ENCODE measurements at regions not wholly inside any gene's neighbourhood (a gene's known extent, or its start where the extent isn't known, plus 50 kb on each side); places are given as distances from the start of the nearest gene placed in this dataset.

- peak in 1 of 51 donors; percentile 58 for DNase-seq
Measured at GRCh38 chr5:124922255-124922975, 176.0 kb upstream of the ZNF608 start.

DNA sequence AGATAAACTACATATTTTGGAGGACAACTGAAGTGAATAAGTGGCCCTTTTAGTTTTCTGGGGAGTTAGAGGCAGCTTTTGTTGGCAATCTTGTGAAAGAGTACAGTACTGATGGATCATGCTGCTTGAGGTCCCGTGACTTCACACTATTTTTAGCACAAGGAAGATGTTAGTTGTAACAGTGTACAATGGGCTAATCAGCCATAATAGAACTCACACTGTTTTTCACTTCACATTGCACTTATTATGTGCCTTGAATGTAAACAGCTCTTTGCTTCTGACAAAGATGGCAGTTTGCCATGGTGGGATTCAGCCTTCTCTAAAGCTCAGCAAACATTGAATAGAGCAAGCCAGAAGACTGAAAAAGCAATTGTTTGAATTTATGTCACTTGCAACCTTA lies 176.7 kb upstream of the ZNF608 start:
- peak in 29 of 51 donors; percentile 8 to 92 (median 42) for DNase-seq

GRCh38 chr5:124924729-124925128 lies 178.3 kb upstream of the ZNF608 start:
- no peak for DNase-seq

GRCh38 chr5:124927735-124928134 lies 181.3 kb upstream of the ZNF608 start:
- DNase-seq = no peak

- peak in 1 of 51 donors; percentile 10 for DNase-seq
Measured at GRCh38 chr5:124929000-124929399, 182.6 kb upstream of the ZNF608 start.

- DNase-seq = peak in 2 of 51 donors; percentile 14 to 35
Measured at GRCh38 chr5:124932791-124933600, 186.6 kb upstream of the ZNF608 start.

DNA sequence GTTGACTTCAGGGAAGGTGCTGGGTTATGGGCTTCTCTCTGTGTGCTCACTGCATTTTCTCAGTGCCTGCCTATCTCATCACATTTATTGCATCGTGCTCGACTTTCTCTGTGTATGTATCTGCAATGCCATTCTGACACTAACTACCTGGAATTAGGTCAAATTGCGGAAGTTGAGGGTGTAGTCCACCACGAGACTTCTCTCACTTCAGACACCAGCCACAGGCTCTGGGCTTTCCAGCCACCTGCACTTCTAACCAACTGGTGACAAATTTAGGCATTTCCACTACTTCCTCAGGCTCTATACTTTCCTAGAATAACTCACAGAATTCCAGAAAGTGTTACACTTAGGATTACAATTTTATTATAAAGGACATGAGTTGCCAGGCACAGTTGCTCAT lies 188.6 kb upstream of the ZNF608 start:
- no peak for DNase-seq

DNA sequence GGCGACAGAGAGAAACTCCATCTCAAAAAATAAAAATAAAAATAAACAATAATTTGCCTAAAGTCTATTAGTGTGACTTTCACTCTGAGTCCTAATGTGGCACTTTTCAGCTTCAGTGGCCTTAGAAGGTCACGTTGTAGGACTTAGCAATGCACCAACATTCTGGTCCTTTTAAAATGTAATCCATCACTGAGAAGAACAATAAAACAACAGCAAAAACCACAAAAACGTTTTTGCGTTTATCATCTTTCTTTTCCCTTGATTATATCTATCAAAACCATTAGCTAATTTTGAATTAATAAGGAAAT lies 190.1 kb upstream of the ZNF608 start:
- no peak for DNase-seq

- no peak for DNase-seq
Measured at GRCh38 chr5:124941051-124942049, 194.9 kb upstream of the ZNF608 start.

GRCh38 chr5:124948062-124948753 lies 201.8 kb upstream of the ZNF608 start:
- DNase-seq = no peak

DNA sequence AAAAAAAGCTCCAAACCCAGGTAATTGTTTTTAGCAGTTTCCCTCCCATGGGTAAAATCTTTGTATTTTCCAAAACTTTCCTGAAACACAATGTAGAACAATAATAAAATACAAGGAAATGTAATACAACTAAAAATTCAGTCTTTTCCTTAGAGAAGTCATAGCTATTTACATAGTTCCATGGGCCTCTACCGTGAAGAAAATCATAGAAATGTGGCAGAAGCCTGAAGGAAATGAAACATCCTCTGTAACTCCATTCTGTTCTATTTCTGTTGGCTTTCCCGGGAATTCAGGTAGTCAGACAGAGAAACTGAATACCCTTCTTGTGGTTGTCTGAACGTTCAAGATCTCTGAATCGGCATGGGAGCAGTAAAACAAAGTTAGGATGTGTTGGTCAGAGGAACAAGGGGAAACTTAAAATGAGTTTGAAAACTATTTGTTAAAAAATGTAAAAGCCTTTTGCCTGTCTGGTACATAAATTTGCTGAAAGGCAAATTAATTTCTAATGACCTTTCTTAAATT lies 202.4 kb upstream of the ZNF608 start:
- DNase-seq = no peak

- DNase-seq = peak in 1 of 51 donors; percentile 8
Measured at GRCh38 chr5:124949862-124950261, 203.4 kb upstream of the ZNF608 start.

DNA sequence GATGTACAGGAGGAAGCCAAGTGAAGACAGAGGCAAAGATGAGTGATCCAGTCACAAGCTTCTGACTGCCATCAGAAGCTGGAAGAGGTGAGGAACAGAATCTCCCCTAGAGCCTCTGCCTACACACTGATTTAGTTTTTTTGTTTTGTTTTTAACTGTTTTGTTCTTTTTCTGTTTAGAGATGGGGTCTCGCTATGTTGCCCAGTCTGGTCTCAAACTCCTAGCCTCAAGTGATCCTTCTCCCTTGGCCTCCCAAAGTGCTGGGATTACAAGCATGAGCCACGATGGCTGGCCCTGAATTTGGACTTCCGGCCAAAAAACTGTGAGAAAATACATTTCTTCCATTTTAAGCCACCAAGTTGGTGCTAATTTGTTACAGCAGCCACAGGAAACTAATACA lies 204.7 kb upstream of the ZNF608 start:
- no peak for DNase-seq

GRCh38 chr5:124951661-124952060 lies 205.2 kb upstream of the ZNF608 start:
- no peak for DNase-seq

DNA sequence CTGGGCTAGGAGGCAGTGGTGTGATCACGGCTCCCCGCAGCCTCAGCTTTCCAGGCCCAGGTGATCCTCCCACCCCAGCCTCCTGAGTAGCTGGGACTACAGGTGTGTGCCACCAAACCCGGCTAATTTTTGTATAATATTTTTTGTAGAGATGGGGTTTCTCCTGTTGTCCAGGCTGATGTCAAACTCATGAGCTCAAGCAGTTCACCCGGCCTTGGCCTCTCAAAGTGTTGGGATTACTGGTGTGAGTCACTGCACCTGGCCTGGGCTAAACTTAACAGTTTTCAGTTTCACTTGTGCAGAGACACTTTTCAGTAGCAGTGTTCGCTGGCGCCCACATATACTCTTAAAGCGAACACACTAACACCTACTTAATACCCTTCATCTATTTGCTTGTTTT lies 205.6 kb upstream of the ZNF608 start:
- DNase-seq = no peak

DNA sequence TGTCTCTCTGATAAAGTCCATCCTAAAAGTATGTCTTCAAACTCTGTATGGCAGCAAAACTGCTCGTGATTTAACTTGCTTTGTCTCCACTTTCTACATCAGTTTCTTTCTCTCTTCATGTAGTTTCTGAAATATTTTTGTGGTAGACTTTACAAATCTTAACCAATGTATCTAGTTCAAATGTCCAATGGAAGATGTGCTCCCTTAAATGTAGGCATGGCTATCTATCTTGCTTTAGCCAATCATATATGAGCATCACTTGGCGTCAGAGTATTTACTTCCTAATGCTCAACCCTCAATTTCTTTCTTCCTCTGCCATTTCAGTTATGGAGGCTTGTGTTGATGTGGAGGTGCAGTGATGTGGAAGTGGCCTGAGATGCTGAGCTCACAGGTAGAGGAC lies 206.1 kb upstream of the ZNF608 start:
- DNase-seq = no peak

GRCh38 chr5:124954784-124955183 lies 208.3 kb upstream of the ZNF608 start:
- no peak for DNase-seq

GRCh38 chr5:124956471-124957029 lies 210.1 kb upstream of the ZNF608 start:
- DNase-seq = peak in 10 of 51 donors; percentile 2 to 49 (median 20)

DNA sequence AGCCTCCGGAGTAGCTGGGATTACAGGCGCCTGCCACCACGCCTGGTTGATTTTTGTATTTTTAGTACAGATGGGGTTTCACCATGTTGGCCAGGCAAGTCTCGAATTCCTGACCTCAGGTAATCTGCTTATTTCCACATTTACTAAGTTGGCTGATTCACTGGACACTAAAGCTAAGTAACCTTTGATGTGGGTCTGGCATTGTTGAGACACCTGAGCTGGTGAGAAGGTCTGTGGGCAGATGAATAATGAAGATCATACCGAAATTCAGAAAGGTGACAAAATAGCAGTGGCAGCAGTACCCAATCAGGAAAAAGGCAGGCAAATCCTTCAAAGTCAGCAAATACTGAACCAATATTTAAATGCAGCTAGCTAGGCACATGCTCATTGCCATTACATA lies 210.6 kb upstream of the ZNF608 start:
- no peak for DNase-seq

GRCh38 chr5:124960266-124960665 lies 213.8 kb upstream of the ZNF608 start:
- no peak for DNase-seq

- no peak for DNase-seq
Measured at GRCh38 chr5:124961521-124961920, 215.1 kb upstream of the ZNF608 start.
